Adrenal gland (tissue), 9 donors: ENCODE measurements at regions not wholly inside any gene's neighbourhood (a gene's known extent, or its start where the extent isn't known, plus 50 kb on each side); places are given as distances from the start of the nearest gene placed in this dataset.

Source experiments
- DNase-seq, 7 donors: peaks; one replicate each; pipeline ENCODE4 v3.0.0-alpha.2; 2019 to 2020
- H3K27ac ChIP-seq, 5 donors: fragments of 200-600 bp; sonication (generic) in 4 of 5; 1 replicate in 3 of 5; 2 replicates in 2 of 5; pipeline versions ENCODE4 v1.5.1 to v1.8.0; 2016 to 2020; ENCODE audit warnings: mild to moderate bottlenecking in 1 of 5
- H3K27me3 ChIP-seq: fragments of 200-600 bp; 2 replicates; pipeline ENCODE4 v1.8.0; 2021
- H3K36me3 ChIP-seq, 2 donors: fragments of 200-600 bp; replicated peaks in 1 of 2; 1 replicate in 1 of 2; 2 replicates in 1 of 2; pipeline versions ENCODE4 v1.5.1 to v1.8.0; 2018 to 2022
- H3K4me1 ChIP-seq, 2 donors: fragments of 200-600 bp; replicated peaks in 1 of 2; 1 replicate in 1 of 2; 2 replicates in 1 of 2; pipeline versions ENCODE4 v1.5.1 to v1.8.0; 2018 to 2021
- H3K4me3 ChIP-seq, 4 donors: fragments of 200-600 bp; sonication (generic) in 3 of 4; one replicate each; pipeline ENCODE4 v1.5.1; 2016 to 2018
- H3K9me3 ChIP-seq, 3 donors: fragments of 200-600 bp; sonication (generic) in 1 of 3; replicated peaks in 1 of 3; 1 replicate in 2 of 3; 2 replicates in 1 of 3; pipeline versions ENCODE4 v1.5.1 to v1.8.0; 2016 to 2021
- POLR2A ChIP-seq, 2 donors: fragments of 450-650 bp; IDR thresholded peaks; one replicate each; pipeline ENCODE4 v1.6.1; 2017; ENCODE audit warnings: antibody characterized with exemption in 2 of 2, mild to moderate bottlenecking in 2 of 2, moderate library complexity in 1 of 2
- WGBS, 4 donors: extraction: QIAGEN DNeasy Blood & Tissue Kit in 2 of 4; methylation state at CpG; one replicate each; pipeline versions ENCODE4 v1.1.5 to v1.1.7; 2013 to 2017; 5-methylcytosine and 5-hydroxymethylcytosine counted together
- intact Hi-C, 2 donors: fragments of 100-400 bp; cut with DNase I; formaldehyde crosslinking; loops; one replicate each; pipeline versions ENCODE4 v1.14.1 to v1.15.0; 2022 to 2023
- TF ChIP-seq, protein P1 (sequence below), 6 experiments: fragments of 450-650 bp in 4 of 6; fragments of 200-600 bp in 2 of 6; sonication (generic) in 1 of 6; IDR thresholded peaks; 1 replicate in 5 of 6; 2 replicates in 1 of 6; pipeline versions ENCODE4 v1.5.1 to v1.8.0; 2016 to 2021; ENCODE audit warnings: antibody characterized with exemption in 6 of 6, mild to moderate bottlenecking in 2 of 6, moderate library complexity in 1 of 6
- donor health status: healthy with polysubstance abuse.
- donor health status: Bipolar disorder and iron deficiency.
- donor health status: DM: yes; HTN: yes; CAD: no.
- donor health status: DM: no; HTN: no; CAD: no.
- donor health status: DM: no; HTN: no; CAD: no.

- H3K36me3 ChIP-seq: no peaks in the 10 kb centered on the region
- H3K4me3 ChIP-seq: no peak overlapping the region
- no peak for DNase-seq
- no peaks in the 10 kb centered on the region for H3K9me3 ChIP-seq
- WGBS, 4 donors: 81 to 85% (median 82%) methylated on average over 8 of the region's 8 CpGs
- intact Hi-C loops: no loop called here
- no peaks in the 10 kb centered on the region for H3K4me1 ChIP-seq
- no peak for TF ChIP-seq POLR2A (IDR thresholded peaks at IDR 0.05)
- TF ChIP-seq, protein P1, sequence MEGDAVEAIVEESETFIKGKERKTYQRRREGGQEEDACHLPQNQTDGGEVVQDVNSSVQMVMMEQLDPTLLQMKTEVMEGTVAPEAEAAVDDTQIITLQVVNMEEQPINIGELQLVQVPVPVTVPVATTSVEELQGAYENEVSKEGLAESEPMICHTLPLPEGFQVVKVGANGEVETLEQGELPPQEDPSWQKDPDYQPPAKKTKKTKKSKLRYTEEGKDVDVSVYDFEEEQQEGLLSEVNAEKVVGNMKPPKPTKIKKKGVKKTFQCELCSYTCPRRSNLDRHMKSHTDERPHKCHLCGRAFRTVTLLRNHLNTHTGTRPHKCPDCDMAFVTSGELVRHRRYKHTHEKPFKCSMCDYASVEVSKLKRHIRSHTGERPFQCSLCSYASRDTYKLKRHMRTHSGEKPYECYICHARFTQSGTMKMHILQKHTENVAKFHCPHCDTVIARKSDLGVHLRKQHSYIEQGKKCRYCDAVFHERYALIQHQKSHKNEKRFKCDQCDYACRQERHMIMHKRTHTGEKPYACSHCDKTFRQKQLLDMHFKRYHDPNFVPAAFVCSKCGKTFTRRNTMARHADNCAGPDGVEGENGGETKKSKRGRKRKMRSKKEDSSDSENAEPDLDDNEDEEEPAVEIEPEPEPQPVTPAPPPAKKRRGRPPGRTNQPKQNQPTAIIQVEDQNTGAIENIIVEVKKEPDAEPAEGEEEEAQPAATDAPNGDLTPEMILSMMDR (IDR thresholded peaks at IDR 0.05): no peak
- no peak overlapping the region for H3K27ac ChIP-seq
- H3K27me3 ChIP-seq: no peaks in the 10 kb centered on the region
These were observed 52.4 kb upstream of the GOLGA8J start for GRCh38 chr15:30030345-30030744.

GRCh38 chr15:30023798-30024295, 58.9 kb upstream of the GOLGA8J start:
- TF ChIP-seq, protein P1 (IDR thresholded peaks at IDR 0.05): no peak
- TF ChIP-seq POLR2A (IDR thresholded peaks at IDR 0.05): no peak
- no peaks in the 10 kb centered on the region for H3K9me3 ChIP-seq
- H3K36me3 ChIP-seq: no peaks in the 10 kb centered on the region
- 51 to 59% (median 55%) methylated on average over 6 of the region's 6 CpGs for WGBS, 4 donors
- peaks cover 3% of the 10 kb centered on the region for H3K27me3 ChIP-seq
- H3K4me3 ChIP-seq: no peak overlapping the region
- no peak overlapping the region for H3K27ac ChIP-seq
- no peak for DNase-seq
- no peaks in the 10 kb centered on the region for H3K4me1 ChIP-seq
- intact Hi-C loops: no loop called here

DNA sequence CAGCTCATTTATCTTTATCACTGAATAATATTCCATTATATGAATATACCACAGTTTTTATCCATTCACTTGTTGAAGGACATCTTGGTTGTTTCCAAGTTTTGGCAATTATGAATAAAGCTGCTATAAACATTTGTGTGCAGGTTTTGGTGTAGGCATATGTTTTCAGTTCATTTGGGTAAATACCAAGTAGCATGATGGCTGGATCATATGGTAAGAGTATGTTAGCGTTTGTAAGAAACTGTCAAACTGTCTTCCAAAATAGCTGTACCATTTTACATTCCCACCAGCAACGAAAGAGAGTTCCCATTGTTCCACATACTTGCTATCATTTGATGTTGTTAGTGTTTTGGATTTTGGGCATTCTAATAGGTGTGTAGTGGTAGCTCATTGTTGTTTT, 72.0 kb upstream of the GOLGA8J start:
- no peak for DNase-seq
- Histone ChIP-seq H3K9me3 (no peaks in the 10 kb centered on the region), H3K27me3 (no peaks in the 10 kb centered on the region), H3K4me1 (no peaks in the 10 kb centered on the region), H3K36me3 (no peaks in the 10 kb centered on the region), H3K4me3 (no peak overlapping the region), H3K27ac (no peak overlapping the region)
- intact Hi-C loops: no loop called here
- 84 to 92% (median 88%) methylated on average over 2 of the region's 2 CpGs for WGBS, 4 donors
- TF ChIP-seq POLR2A (IDR thresholded peaks at IDR 0.05): no peak
- TF ChIP-seq, protein P1 (IDR thresholded peaks at IDR 0.05): no peak

DNA sequence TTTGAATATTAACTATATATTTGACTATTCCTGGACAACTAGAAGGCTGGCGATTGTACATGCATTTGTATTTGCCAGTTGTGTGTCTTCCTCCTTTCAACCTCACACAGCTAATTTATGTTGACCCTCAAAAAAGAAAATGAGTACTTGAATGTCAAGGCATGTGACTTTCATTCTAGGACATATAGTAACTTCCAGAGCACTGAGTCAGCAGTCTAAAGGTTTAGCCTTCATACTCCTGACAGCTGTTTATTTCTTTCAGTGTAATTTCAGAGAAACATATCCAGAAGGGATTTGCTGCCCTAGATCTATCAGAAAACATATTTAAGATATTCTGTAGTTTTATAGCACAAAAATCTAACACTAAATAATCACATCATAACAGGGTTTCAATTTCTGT, 74.6 kb upstream of the GOLGA8J start:
- intact Hi-C loops: no loop called here
- DNase-seq: no peak
- no peak overlapping the region for H3K27ac ChIP-seq
- H3K4me3 ChIP-seq: no peak overlapping the region
- H3K4me1 ChIP-seq: no peaks in the 10 kb centered on the region
- TF ChIP-seq, protein P1 (IDR thresholded peaks at IDR 0.05): no peak
- TF ChIP-seq POLR2A (IDR thresholded peaks at IDR 0.05): no peak
- 79 to 92% (median 87%) methylated on average over 1 of the region's 1 CpG for WGBS, 4 donors
- no peaks in the 10 kb centered on the region for H3K27me3 ChIP-seq
- no peaks in the 10 kb centered on the region for H3K36me3 ChIP-seq
- no peaks in the 10 kb centered on the region for H3K9me3 ChIP-seq
